ENCODE measurements at regions not wholly inside any gene's neighbourhood (a gene's known extent, or its start where the extent isn't known, plus 50 kb on each side); places are given as distances from the start of the nearest gene placed in this dataset.

- no peaks in the 10 kb centered on the region for H3K27me3 ChIP-seq (ENCODE audit: control insufficient read depth in 4 of 4, insufficient read depth in 4 of 4, low read length in 3 of 4)
- H3K9ac ChIP-seq (ENCODE audit: low read depth in 1 of 2, low read length in 2 of 2), result no peak overlapping the region
- no peak for DNase-seq (ENCODE audit: low spot score)
- WGBS, result 77% methylated on average over 4 of the region's 4 CpGs
- H3K4me3 ChIP-seq (ENCODE audit: low read depth in 1 of 3, low read length in 3 of 3), result no peak overlapping the region
- H3K4me1 ChIP-seq (ENCODE audit: control insufficient read depth in 4 of 4, insufficient read depth in 4 of 4, low read length in 3 of 4), result no peaks in the 10 kb centered on the region
- TF ChIP-seq JUND (IDR thresholded peaks at IDR 0.05) (no peak), FOXA2 (IDR thresholded peaks at IDR 0.05) (no peak), CTCF (IDR thresholded peaks at IDR 0.05; ENCODE audit: low read depth, low read length, missing input control) (no peak), YY1 (IDR thresholded peaks at IDR 0.05) (no peak), SP1 (IDR thresholded peaks at IDR 0.05) (no peak), RXRA (IDR thresholded peaks at IDR 0.05) (no peak), GABPA (IDR thresholded peaks at IDR 0.05 in 1 of 2, conservative IDR thresholded peaks at IDR 0.05 in 1 of 2) (no peak)
- TF ChIP-seq, protein P1, sequence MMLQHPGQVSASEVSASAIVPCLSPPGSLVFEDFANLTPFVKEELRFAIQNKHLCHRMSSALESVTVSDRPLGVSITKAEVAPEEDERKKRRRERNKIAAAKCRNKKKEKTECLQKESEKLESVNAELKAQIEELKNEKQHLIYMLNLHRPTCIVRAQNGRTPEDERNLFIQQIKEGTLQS (IDR thresholded peaks at IDR 0.05), result no peak
- H3K36me3 ChIP-seq (ENCODE audit: control insufficient read depth in 4 of 4, insufficient read depth in 3 of 4, low read depth in 1 of 4, low read length in 3 of 4), result no peaks in the 10 kb centered on the region
- H3K27ac ChIP-seq (ENCODE audit: low read depth in 1 of 2, low read length in 2 of 2), result no peak overlapping the region
- H3K9me3 ChIP-seq (ENCODE audit: control insufficient read depth in 4 of 4, low read length in 3 of 4), result no peaks in the 10 kb centered on the region
These were observed 216.6 kb downstream of the PLA2G4A start for GRCh38 chr1:187045371-187045770.

DNA sequence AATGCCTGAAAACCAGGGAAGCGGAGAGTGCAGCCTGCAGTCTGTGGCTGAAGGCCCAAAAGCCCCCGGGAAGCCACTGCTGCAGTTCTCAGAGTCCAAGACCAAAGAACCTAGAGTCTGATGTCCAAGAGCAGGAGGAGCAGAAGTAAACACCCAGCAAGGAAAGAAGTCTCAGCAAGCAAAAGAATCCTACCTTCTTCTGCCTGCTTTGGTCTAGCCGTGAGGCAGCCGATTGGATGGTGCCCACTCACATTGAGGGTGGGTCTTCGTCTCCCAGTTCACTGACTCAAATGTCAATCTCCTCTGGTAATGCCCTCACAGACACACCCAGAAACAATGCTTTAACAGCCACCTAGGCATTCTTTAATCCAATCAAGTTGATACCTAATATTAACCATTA, 217.5 kb downstream of the PLA2G4A start:
- no peak for DNase-seq (ENCODE audit: low spot score)
- H3K4me1 ChIP-seq (ENCODE audit: control insufficient read depth in 4 of 4, insufficient read depth in 4 of 4, low read length in 3 of 4), result no peaks in the 10 kb centered on the region
- whole genome bisulfite sequencing, result 87% methylated on average over 5 of the region's 5 CpGs
- H3K9me3 ChIP-seq (ENCODE audit: control insufficient read depth in 4 of 4, low read length in 3 of 4), result no peaks in the 10 kb centered on the region
- no peak overlapping the region for H3K9ac ChIP-seq (ENCODE audit: low read depth in 1 of 2, low read length in 2 of 2)
- no peak overlapping the region for H3K4me3 ChIP-seq (ENCODE audit: low read depth in 1 of 3, low read length in 3 of 3)
- no peaks in the 10 kb centered on the region for H3K36me3 ChIP-seq (ENCODE audit: control insufficient read depth in 4 of 4, insufficient read depth in 3 of 4, low read depth in 1 of 4, low read length in 3 of 4)
- no peak for TF ChIP-seq CTCF (IDR thresholded peaks at IDR 0.05; ENCODE audit: low read depth, low read length, missing input control)
- no peak for TF ChIP-seq RXRA (IDR thresholded peaks at IDR 0.05)
- TF ChIP-seq REST (IDR thresholded peaks at IDR 0.05), result no peak
- TF ChIP-seq, protein P2, sequence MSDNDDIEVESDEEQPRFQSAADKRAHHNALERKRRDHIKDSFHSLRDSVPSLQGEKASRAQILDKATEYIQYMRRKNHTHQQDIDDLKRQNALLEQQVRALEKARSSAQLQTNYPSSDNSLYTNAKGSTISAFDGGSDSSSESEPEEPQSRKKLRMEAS (IDR thresholded peaks at IDR 0.05), result no peak
- TF ChIP-seq TAF1 (conservative IDR thresholded peaks at IDR 0.05), result no peak
- TF ChIP-seq JUND (IDR thresholded peaks at IDR 0.05), result no peak
- TF ChIP-seq FOXA2 (IDR thresholded peaks at IDR 0.05), result no peak
- no peak for TF ChIP-seq SP1 (IDR thresholded peaks at IDR 0.05)
- no peak for TF ChIP-seq EGR1 (IDR thresholded peaks at IDR 0.05; ENCODE audit: low read depth in 2 of 2)
- no peak for TF ChIP-seq ZBTB33 (IDR thresholded peaks at IDR 0.05)
- TF ChIP-seq, protein P1 (IDR thresholded peaks at IDR 0.05), result no peak
- no peak for TF ChIP-seq FOXA1 (IDR thresholded peaks at IDR 0.05)
- TF ChIP-seq YY1 (IDR thresholded peaks at IDR 0.05), result no peak
- no peak for TF ChIP-seq RAD21 (IDR thresholded peaks at IDR 0.05)
- no peak for TF ChIP-seq HNF4A (conservative IDR thresholded peaks at IDR 0.05)
- H3K27ac ChIP-seq (ENCODE audit: low read depth in 1 of 2, low read length in 2 of 2), result no peak overlapping the region
- no peaks in the 10 kb centered on the region for H3K27me3 ChIP-seq (ENCODE audit: control insufficient read depth in 4 of 4, insufficient read depth in 4 of 4, low read length in 3 of 4)

Data from liver (tissue), 8 donors.